Fibroblast of upper back skin (primary cell): ENCODE measurements at regions not wholly inside any gene's neighbourhood (a gene's known extent, or its start where the extent isn't known, plus 50 kb on each side); places are given as distances from the start of the nearest gene placed in this dataset.
"Not testable (repeated sequence)": the region's sequence is repeated elsewhere in the genome, so short reads cannot be mapped to it uniquely, and the experiment has no call there.

Experiments used
- DNase-seq: peaks from one replicate; pipeline ENCODE4 v3.0.0-alpha.2; 2013

- DNase-seq = no peak
Observed at GRCh38 chrX:106220177-106220576, 52.1 kb downstream of the PWWP3B start.

DNA sequence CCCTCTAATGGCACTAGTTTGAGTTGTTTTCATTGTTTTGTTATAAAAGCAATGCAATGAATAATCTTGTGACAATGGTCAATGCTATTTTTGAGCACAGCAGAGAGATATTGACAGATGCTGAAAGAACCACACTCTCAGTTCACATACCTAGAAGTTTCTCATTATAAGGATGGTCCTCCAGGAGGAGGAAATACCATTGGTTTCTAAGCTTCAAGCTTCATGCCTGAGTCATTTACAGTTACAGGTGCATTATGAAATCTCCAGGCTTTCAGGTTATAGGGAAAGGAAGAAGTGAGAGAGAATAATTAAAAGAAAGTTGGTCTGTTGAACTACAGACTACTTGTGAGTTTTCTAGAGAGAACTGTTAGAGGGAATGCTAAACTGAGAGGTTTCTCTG, 75.3 kb downstream of the PWWP3B start:
- DNase-seq = no peak

- peak; percentile 28 for DNase-seq
Observed at GRCh38 chrX:106246511-106246910, 78.4 kb downstream of the PWWP3B start.

DNA sequence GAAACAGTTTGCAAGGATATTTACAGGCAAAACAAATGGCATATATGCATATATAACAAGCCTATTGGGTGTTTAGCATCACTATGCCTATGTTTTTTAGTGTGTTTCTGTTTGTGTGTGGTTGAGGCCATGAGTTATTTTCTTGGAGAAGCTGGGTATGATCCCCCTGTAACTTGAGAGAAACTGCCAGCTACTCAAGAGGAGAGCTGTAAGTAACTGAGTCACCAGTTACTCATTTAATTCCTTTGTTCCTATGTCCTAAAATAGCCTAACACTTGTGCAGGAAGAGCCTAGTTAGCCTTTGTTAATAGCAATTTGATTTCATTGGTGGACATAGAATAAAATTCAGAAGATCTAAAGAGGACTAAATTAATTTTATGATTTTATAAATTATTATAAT, 79.1 kb downstream of the PWWP3B start:
- peak; percentile 14 for DNase-seq

DNA sequence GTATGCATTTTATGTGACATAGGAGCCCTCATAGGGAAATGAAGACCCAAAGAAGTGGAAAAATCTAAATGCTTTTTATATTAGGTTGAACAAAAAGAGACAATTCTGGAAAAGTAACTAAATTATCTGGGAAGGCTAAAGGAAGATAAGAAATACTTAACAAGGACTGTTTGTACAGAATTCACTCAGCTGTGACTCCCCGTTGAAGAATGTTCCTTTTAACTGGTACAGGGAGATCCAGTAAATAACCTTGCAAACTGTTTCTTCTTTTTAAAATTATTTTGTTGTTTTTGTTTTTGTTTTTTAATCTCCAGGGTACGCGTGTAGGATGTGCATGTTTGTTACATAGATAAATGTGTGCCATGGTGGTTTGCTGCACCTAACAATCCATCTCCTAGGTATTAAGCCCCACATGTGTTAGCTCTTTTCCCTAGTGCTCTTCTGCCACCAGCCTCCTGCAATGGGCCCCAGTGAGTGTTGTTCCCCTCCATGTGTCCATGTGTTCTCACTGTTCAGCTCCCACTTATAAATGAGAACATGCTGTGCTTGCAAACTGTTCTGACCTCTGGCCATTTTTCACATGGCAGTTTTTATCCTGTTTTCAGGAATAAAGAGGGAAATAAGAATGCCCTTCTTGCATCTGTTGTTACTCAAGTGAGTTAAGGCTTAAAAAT, 81.7 kb downstream of the PWWP3B start:
- DNase-seq = no peak

GRCh38 chrX:106263817-106264216, 95.7 kb downstream of the PWWP3B start:
- DNase-seq = peak; percentile 25

- DNase-seq = not testable (repeated sequence)
Observed at GRCh38 chrX:106273947-106274587, 106.0 kb downstream of the PWWP3B start.

GRCh38 chrX:106275172-106275571, 107.1 kb downstream of the PWWP3B start:
- DNase-seq = not testable (repeated sequence)

GRCh38 chrX:106278951-106279350, 110.8 kb downstream of the PWWP3B start:
- DNase-seq = no peak

GRCh38 chrX:106281383-106281782, 113.3 kb downstream of the PWWP3B start:
- no peak for DNase-seq

- DNase-seq = no peak
Observed at GRCh38 chrX:106283841-106284240, 115.7 kb downstream of the PWWP3B start.

GRCh38 chrX:106284431-106285025, 116.4 kb downstream of the PWWP3B start:
- no peak for DNase-seq

- DNase-seq = peak; percentile 57
Observed at GRCh38 chrX:106286053-106286650, 118.0 kb downstream of the PWWP3B start.

DNA sequence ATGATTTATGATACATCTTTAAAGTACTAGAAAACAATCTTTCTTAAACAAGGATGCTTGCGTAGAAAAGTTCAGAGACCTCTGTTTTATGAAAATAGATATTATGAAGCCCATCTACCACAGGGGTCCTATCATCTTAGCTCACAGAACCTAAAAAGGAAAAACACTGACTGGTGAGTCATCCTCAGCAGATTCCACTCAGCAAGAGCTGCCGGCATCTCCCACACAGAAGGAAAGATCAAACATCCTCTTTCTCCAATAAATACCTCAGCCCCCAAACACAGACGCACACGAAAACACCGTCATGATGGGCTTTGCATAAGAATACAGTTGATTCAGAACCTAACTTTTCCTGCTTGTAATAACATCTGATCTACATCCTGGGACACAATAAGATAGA, 122.7 kb downstream of the PWWP3B start:
- DNase-seq = not testable (repeated sequence)

GRCh38 chrX:106291779-106292390, 123.8 kb downstream of the PWWP3B start:
- DNase-seq = not testable (repeated sequence)

DNA sequence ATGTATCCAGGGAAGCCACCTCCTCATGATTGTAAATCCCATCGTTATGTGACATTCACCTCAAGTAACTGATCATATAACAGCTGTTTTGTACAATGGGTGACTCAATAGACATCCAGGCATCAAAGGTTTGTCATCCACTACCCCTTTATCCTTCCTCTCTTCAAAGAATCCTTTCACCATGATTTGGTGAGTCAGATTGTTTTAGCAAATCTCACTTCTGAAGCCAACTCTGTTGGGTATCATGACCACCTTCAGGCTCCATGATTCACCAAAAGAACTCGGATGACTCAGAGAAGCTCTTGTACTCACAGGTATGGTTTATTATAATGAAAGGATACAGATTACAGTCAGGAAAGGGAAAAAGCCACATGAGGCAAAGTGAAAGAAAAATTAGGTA, 132.1 kb downstream of the PWWP3B start:
- DNase-seq = no peak

DNA sequence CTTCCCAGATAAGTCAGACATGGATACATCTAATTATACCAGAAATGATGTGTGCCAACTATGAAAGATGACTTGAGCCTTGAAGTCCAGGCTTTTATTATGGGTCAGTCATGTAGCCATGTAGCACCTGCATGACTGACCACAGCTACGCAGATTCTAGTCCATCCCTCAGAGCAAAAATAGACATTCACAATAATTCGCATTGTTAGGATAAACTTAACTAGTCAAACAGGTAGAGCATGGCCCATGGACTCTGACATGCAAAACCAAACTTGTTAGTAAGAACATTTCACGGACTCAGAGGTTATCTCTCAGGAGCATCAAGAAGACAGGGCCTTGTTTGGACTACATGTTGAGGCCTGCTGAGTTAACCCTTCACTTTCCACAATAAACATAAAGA, 132.6 kb downstream of the PWWP3B start:
- DNase-seq = no peak

DNA sequence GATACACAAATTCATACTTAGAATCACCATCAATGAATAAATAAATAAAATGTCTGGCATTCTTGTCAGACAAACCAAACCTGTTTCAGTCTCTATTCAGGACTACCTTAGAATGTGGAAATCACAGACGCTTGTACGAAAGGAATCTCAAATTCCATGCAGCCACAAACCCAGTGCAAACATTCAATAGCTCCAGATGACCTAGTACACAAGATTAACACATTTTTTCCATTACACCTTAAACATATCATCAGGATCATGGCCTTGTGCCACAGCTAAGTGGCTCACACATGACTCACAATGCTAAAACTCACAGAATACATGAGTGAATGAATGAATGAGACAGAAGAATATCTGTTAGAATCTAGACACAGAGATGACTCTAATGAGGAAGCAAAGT, 134.2 kb downstream of the PWWP3B start:
- peak; percentile 55 for DNase-seq

DNA sequence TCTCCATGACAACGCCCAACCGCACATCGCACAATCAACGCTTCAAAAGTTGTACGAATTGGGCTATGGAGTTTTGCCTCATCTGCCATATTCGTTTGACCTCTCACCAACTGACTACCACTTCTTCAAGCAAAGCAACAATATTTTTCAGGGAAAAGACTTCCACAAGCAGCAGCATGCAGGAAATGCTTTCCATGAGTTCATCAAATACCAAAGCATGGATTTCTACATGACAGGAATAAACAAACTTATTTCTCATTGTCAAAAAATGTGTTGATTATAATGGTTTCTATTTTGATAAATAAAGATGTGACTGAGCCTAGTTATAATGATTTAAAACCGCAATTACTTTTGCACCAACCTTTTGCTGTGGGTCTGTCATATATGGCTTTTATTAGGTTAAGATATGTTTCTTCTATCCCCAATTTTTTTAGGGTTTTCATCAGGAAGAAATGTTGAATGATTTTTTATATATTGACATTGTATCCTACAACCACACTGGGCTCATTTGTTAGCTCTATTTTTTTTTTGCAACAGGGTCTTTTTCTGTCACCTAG, 138.4 kb downstream of the PWWP3B start:
- DNase-seq = no peak

DNA sequence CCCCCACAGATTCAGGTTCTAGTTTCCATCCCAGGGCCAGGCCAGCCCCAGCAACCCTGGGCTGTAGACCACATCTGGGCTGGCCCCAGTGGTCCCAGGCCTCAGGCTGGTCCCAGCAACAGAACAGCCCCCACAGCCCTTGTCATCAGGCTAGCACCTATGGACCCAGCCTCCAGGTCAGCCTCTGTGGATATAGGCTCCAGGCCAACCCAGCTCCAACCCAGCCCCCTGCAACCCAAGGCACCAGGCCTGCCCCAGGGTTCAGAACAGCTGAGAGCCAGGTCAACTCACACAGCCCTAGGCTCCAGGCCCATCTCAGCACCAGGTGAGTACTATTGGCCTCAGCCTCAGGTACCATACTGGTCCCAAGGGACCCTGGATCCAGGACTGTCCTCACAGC, 155.3 kb downstream of the PWWP3B start:
- DNase-seq = no peak

- no peak for DNase-seq
Observed at GRCh38 chrX:106331606-106332005, 163.5 kb downstream of the PWWP3B start.

DNA sequence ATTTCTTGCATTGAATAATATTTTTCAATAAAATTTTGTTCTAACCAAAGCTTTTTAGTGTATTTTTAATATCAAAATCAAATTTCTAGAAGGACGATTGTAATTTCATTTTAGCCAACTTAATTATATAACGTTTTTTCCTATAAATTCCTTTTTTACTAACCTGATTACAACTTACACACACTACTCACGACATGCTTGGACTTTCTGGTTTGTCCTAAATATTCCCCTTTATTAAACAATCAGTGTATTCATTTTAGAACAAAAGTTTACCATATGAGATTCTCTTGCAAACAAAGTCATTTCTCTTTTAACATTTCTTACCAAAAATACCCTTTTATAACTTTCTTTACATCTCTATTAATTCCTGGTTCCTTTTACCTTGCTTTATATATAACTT, 173.7 kb downstream of the PWWP3B start:
- no peak for DNase-seq

DNA sequence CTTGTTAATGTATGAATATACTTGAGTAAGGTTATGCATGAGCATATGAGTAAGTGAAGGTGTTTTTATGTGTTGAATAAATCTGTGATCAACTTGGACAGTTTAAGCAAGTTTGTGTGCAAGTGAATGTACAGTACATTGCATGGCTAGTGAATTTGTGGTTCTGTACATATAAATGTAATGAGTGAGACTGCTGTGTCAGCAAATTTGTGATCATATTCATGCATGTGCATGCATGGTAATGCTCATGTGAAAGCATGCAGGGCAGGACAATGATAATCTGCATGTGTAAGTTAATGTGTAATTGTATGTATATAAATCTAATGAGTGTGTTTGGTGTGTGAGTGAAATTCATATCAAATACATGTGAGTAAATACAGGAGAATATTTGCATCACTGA, 188.5 kb downstream of the PWWP3B start:
- DNase-seq = no peak
